Transverse colon (tissue), 4 donors: ENCODE measurements at regions not wholly inside any gene's neighbourhood (a gene's known extent, or its start where the extent isn't known, plus 50 kb on each side); places are given as distances from the start of the nearest gene placed in this dataset.

Experiments
- EP300 ChIP-seq: sonication (generic); formaldehyde crosslinking; IDR thresholded peaks from one replicate; pipeline ENCODE4 v1.6.1; 2017; ENCODE audit warnings: antibody characterized with exemption, low read depth
- POLR2A ChIP-seq: fragments of 450-650 bp; IDR thresholded peaks from one replicate; pipeline ENCODE4 v1.6.1; 2016; ENCODE audit warnings: antibody characterized with exemption, mild to moderate bottlenecking, moderate library complexity
- POLR2AphosphoS5 ChIP-seq, 3 donors: sonication (generic); formaldehyde crosslinking; IDR thresholded peaks; one replicate each; pipeline ENCODE4 v1.6.1; 2016; ENCODE audit warnings: antibody characterized with exemption in 3 of 3
- TF ChIP-seq, protein P1 (sequence below), 5 experiments: fragments of 200-600 bp in 3 of 5; fragments of 450-650 bp in 2 of 5; sonication (generic) in 3 of 5; IDR thresholded peaks; 1 replicate in 2 of 5; 2 replicates in 3 of 5; pipeline ENCODE4 v1.5.1; 2016 to 2017; ENCODE audit warnings: antibody characterized with exemption in 5 of 5, inconsistent platforms in 3 of 5, mild to moderate bottlenecking in 2 of 5, moderate library complexity in 1 of 5

DNA sequence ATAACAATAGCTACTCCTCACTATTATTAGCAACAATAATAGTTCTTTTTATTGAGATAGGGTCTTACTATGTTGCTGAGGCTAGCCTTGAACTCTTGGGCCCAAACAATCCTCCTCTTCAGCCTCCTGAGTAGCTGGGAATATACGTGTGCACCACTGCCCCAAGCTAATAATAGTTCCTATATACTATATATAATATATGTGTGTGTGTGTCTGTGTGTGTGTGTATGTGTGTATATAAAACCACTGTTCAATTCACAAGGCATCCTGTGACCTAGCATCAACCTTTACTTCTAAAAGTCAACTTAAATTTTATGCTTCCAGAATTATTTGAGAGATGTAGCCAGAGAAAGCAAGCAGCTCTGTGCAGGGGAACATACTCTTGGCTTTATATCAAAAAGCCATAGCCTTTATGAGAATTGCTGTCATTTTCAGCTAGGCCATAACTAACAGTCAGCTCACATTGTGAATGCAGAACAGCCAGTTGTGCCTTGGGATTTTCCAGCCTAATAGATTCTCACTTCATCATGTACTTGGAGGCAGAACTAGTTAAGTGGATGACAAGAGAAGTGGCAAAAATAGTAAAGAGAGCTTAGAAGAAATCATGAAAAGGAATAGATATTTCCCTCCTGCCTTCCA lies 665.5 kb downstream of the NYAP2 start:
- TF ChIP-seq, protein P1, sequence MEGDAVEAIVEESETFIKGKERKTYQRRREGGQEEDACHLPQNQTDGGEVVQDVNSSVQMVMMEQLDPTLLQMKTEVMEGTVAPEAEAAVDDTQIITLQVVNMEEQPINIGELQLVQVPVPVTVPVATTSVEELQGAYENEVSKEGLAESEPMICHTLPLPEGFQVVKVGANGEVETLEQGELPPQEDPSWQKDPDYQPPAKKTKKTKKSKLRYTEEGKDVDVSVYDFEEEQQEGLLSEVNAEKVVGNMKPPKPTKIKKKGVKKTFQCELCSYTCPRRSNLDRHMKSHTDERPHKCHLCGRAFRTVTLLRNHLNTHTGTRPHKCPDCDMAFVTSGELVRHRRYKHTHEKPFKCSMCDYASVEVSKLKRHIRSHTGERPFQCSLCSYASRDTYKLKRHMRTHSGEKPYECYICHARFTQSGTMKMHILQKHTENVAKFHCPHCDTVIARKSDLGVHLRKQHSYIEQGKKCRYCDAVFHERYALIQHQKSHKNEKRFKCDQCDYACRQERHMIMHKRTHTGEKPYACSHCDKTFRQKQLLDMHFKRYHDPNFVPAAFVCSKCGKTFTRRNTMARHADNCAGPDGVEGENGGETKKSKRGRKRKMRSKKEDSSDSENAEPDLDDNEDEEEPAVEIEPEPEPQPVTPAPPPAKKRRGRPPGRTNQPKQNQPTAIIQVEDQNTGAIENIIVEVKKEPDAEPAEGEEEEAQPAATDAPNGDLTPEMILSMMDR (IDR thresholded peaks at IDR 0.05): no peak
- TF ChIP-seq EP300 (no peak), POLR2A (no peak), POLR2AphosphoS5 (IDR thresholded peaks at IDR 0.05) (no peak)
